ENCODE measurements at regions not wholly inside any gene's neighbourhood (a gene's known extent, or its start where the extent isn't known, plus 50 kb on each side); places are given as distances from the start of the nearest gene placed in this dataset.

GRCh38 chr2:139078376-139078775 is 298.2 kb upstream of the NXPH2 start:
- H3K27me3 Mint-ChIP-seq (ENCODE audit: insufficient read depth, unreplicated experiment), result no peaks in the 10 kb centered on the region

GRCh38 chr2:139077099-139077737 is 297.0 kb upstream of the NXPH2 start:
- Mint-ChIP-seq H3K4me3 (ENCODE audit: unreplicated experiment) (no peak overlapping the region), H3K4me1 (ENCODE audit: low read depth, unreplicated experiment) (no peaks in the 10 kb centered on the region), H3K27ac (ENCODE audit: unreplicated experiment) (no peak overlapping the region), H3K9me3 (ENCODE audit: unreplicated experiment) (no peaks in the 10 kb centered on the region), H3K36me3 (ENCODE audit: insufficient read depth, unreplicated experiment) (no peaks in the 10 kb centered on the region), H3K27me3 (ENCODE audit: insufficient read depth, unreplicated experiment) (no peaks in the 10 kb centered on the region)
- ChIA-PET CTCF (no interaction called here), POLR2A (no interaction called here)
- intact Hi-C loops (cut with micrococcal nuclease; ENCODE audit: unreplicated experiment), result no loop called here
- Histone ChIP-seq H3K4me1 (no peaks in the 10 kb centered on the region), H3K27me3 (replicated peaks; ENCODE audit: control insufficient read depth, insufficient read depth, low read length) (no peaks in the 10 kb centered on the region), H3K9me3 (no peaks in the 10 kb centered on the region), H3K36me3 (ENCODE audit: control insufficient read depth, insufficient read depth, low read length) (no peaks in the 10 kb centered on the region), H3K4me3 (ENCODE audit: low read depth, low read length) (no peak overlapping the region)
- TF ChIP-seq, protein P1, sequence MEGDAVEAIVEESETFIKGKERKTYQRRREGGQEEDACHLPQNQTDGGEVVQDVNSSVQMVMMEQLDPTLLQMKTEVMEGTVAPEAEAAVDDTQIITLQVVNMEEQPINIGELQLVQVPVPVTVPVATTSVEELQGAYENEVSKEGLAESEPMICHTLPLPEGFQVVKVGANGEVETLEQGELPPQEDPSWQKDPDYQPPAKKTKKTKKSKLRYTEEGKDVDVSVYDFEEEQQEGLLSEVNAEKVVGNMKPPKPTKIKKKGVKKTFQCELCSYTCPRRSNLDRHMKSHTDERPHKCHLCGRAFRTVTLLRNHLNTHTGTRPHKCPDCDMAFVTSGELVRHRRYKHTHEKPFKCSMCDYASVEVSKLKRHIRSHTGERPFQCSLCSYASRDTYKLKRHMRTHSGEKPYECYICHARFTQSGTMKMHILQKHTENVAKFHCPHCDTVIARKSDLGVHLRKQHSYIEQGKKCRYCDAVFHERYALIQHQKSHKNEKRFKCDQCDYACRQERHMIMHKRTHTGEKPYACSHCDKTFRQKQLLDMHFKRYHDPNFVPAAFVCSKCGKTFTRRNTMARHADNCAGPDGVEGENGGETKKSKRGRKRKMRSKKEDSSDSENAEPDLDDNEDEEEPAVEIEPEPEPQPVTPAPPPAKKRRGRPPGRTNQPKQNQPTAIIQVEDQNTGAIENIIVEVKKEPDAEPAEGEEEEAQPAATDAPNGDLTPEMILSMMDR (IDR thresholded peaks at IDR 0.05; ENCODE audit: insufficient read depth in 1 of 2, low read depth in 1 of 2, low read length in 1 of 2, severe bottlenecking in 1 of 2, unreplicated experiment in 1 of 2), result no peak
- no peak for DNase-seq
- no TSS peak for BruUV-seq (replicated peaks)

More at GRCh38 chr2:139078376-139078775, 298.2 kb upstream of the NXPH2 start:
- DNase-seq, result no peak
- Histone ChIP-seq H3K4me3 (ENCODE audit: low read depth, low read length) (no peak overlapping the region), H3K4me1 (no peaks in the 10 kb centered on the region), H3K9me3 (no peaks in the 10 kb centered on the region), H3K27me3 (replicated peaks; ENCODE audit: control insufficient read depth, insufficient read depth, low read length) (no peaks in the 10 kb centered on the region), H3K36me3 (ENCODE audit: control insufficient read depth, insufficient read depth, low read length) (no peaks in the 10 kb centered on the region)
- ChIA-PET POLR2A (no interaction called here), CTCF (no interaction called here)
- Mint-ChIP-seq H3K4me3 (ENCODE audit: unreplicated experiment) (no peak overlapping the region), H3K36me3 (ENCODE audit: insufficient read depth, unreplicated experiment) (no peaks in the 10 kb centered on the region), H3K4me1 (ENCODE audit: low read depth, unreplicated experiment) (no peaks in the 10 kb centered on the region), H3K27ac (ENCODE audit: unreplicated experiment) (no peak overlapping the region), H3K9me3 (ENCODE audit: unreplicated experiment) (no peaks in the 10 kb centered on the region)
- BruUV-seq (replicated peaks), result no TSS peak
- TF ChIP-seq, protein P1 (IDR thresholded peaks at IDR 0.05; ENCODE audit: insufficient read depth in 1 of 2, low read depth in 1 of 2, low read length in 1 of 2, severe bottlenecking in 1 of 2, unreplicated experiment in 1 of 2), result no peak
- intact Hi-C loops (cut with micrococcal nuclease; ENCODE audit: unreplicated experiment), result no loop called here

DNA sequence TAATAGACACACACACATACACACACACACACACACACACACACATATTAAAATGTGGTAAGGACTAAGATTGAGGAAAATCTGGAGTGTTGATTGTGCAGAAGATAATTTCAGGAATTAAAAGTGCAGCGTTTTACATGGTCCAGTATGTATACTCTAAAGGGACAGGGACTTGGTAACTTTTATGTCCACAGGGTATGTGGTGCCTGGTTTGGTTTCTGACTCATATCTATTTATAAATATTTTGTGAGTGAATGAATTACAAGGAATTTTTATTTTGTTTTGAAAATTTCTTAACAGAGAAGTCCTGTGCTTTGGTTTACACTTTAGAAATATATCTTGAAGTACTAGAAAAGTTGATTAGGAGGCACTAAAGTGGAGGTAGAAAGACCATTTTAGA is 287.7 kb upstream of the NXPH2 start:
- intact Hi-C loops (cut with micrococcal nuclease; ENCODE audit: unreplicated experiment), result no loop called here
- DNase-seq, result no peak
- TF ChIP-seq, protein P1 (IDR thresholded peaks at IDR 0.05; ENCODE audit: insufficient read depth in 1 of 2, low read depth in 1 of 2, low read length in 1 of 2, severe bottlenecking in 1 of 2, unreplicated experiment in 1 of 2), result no peak
- no peak overlapping the region for H3K4me3 ChIP-seq (ENCODE audit: low read depth, low read length)
- Mint-ChIP-seq H3K9me3 (ENCODE audit: unreplicated experiment) (no peaks in the 10 kb centered on the region), H3K4me3 (ENCODE audit: unreplicated experiment) (no peak overlapping the region), H3K27ac (ENCODE audit: unreplicated experiment) (no peak overlapping the region), H3K27me3 (ENCODE audit: insufficient read depth, unreplicated experiment) (no peaks in the 10 kb centered on the region), H3K36me3 (ENCODE audit: insufficient read depth, unreplicated experiment) (no peaks in the 10 kb centered on the region), H3K4me1 (ENCODE audit: low read depth, unreplicated experiment) (no peaks in the 10 kb centered on the region)
- POLR2A ChIA-PET, result no interaction called here
- CTCF ChIA-PET, result no interaction called here
- BruUV-seq (replicated peaks), result no TSS peak
- H3K4me1 ChIP-seq, result no peaks in the 10 kb centered on the region
- no peaks in the 10 kb centered on the region for H3K36me3 ChIP-seq (ENCODE audit: control insufficient read depth, insufficient read depth, low read length)
- no peaks in the 10 kb centered on the region for H3K27me3 ChIP-seq (replicated peaks; ENCODE audit: control insufficient read depth, insufficient read depth, low read length)
- H3K9me3 ChIP-seq, result no peaks in the 10 kb centered on the region

All from Caco-2 (cell line).